RCC 7860 (cell line): ENCODE measurements at regions not wholly inside any gene's neighbourhood (a gene's known extent, or its start where the extent isn't known, plus 50 kb on each side); places are given as distances from the start of the nearest gene placed in this dataset.

ENCODE experiments used
- DNase-seq: peaks from one replicate; pipeline ENCODE4 v3.0.0-alpha.2; 2015; ENCODE audit warnings: low spot score
- FAIRE-seq: peaks from 2 replicates; lab custom pipeline; 2012; peaks lifted over from hg19 to GRCh38; lab: Jason Lieb, UNC

- no peak for FAIRE-seq
- no peak for DNase-seq
Measured at GRCh38 chr6:160895562-160895961, 96.0 kb upstream of the MAP3K4 start.

- DNase-seq (no peak), FAIRE-seq (no peak)
Measured at GRCh38 chr6:160899671-160900430, 91.7 kb upstream of the MAP3K4 start.

- DNase-seq (no peak), FAIRE-seq (no peak)
Measured at GRCh38 chr6:160911949-160912348, 79.6 kb upstream of the MAP3K4 start.

GRCh38 chr6:160912411-160912810 lies 79.2 kb upstream of the MAP3K4 start:
- FAIRE-seq (no peak), DNase-seq (no peak)

- no peak for FAIRE-seq
Measured at GRCh38 chr6:160917572-160917971, 74.0 kb upstream of the MAP3K4 start.

GRCh38 chr6:160919723-160920440 lies 71.7 kb upstream of the MAP3K4 start:
- FAIRE-seq, result no peak

More at GRCh38 chr6:160917572-160917971, 74.0 kb upstream of the MAP3K4 start:
- no peak for DNase-seq

GRCh38 chr6:160921095-160921494 lies 70.5 kb upstream of the MAP3K4 start:
- no peak for DNase-seq
- no peak for FAIRE-seq

More at GRCh38 chr6:160919723-160920440, 71.7 kb upstream of the MAP3K4 start:
- DNase-seq, result peak; percentile 22

- FAIRE-seq, result no peak
- DNase-seq, result no peak
Measured at GRCh38 chr6:160926281-160927276, 65.0 kb upstream of the MAP3K4 start.

- DNase-seq, result no peak
- FAIRE-seq, result no peak
Measured at GRCh38 chr6:160927416-160927815, 64.2 kb upstream of the MAP3K4 start.

GRCh38 chr6:160929361-160929760 lies 62.2 kb upstream of the MAP3K4 start:
- DNase-seq (no peak), FAIRE-seq (no peak)

- FAIRE-seq, result no peak
Measured at GRCh38 chr6:160929831-160930230, 61.7 kb upstream of the MAP3K4 start.

GRCh38 chr6:160930547-160931377 lies 60.8 kb upstream of the MAP3K4 start:
- FAIRE-seq (no peak), DNase-seq (peak; percentile 30)

More at GRCh38 chr6:160929831-160930230, 61.7 kb upstream of the MAP3K4 start:
- DNase-seq, result no peak

GRCh38 chr6:160931378-160932310 lies 59.9 kb upstream of the MAP3K4 start:
- DNase-seq (no peak), FAIRE-seq (no peak)

- DNase-seq (no peak), FAIRE-seq (no peak)
Measured at GRCh38 chr6:160933256-160933655, 58.3 kb upstream of the MAP3K4 start.

GRCh38 chr6:160934157-160934556 lies 57.4 kb upstream of the MAP3K4 start:
- no peak for DNase-seq
- FAIRE-seq, result no peak

GRCh38 chr6:160940197-160940596 lies 51.4 kb upstream of the MAP3K4 start:
- FAIRE-seq (no peak), DNase-seq (no peak)
